Tibial nerve (tissue), 4 donors: ENCODE measurements at regions not wholly inside any gene's neighbourhood (a gene's known extent, or its start where the extent isn't known, plus 50 kb on each side); places are given as distances from the start of the nearest gene placed in this dataset.

Experiments
- CTCF ChIP-seq, 5 experiments: fragments of 200-600 bp in 3 of 5; fragments of 450-650 bp in 2 of 5; sonication (generic) in 3 of 5; IDR thresholded peaks; one replicate each; pipeline ENCODE4 v1.5.1; 2016 to 2019; ENCODE audit warnings: antibody characterized with exemption in 5 of 5, mild to moderate bottlenecking in 3 of 5, moderate library complexity in 2 of 5
- EP300 ChIP-seq, 2 donors: sonication (generic); formaldehyde crosslinking; IDR thresholded peaks; one replicate each; pipeline ENCODE4 v1.6.1; 2017; ENCODE audit warnings: antibody characterized with exemption in 2 of 2, mild to moderate bottlenecking in 1 of 2
- POLR2A ChIP-seq, 2 donors: fragments of 450-650 bp; IDR thresholded peaks; one replicate each; pipeline ENCODE4 v1.6.1; 2017; ENCODE audit warnings: antibody characterized with exemption in 2 of 2, mild to moderate bottlenecking in 2 of 2, moderate library complexity in 2 of 2

- TF ChIP-seq CTCF (IDR thresholded peaks at IDR 0.05) (no peak), POLR2A (IDR thresholded peaks at IDR 0.05) (no peak), EP300 (IDR thresholded peaks at IDR 0.05) (no peak)
These were observed 178.1 kb upstream of the MARCKS start for GRCh38 chr6:113679051-113679450.
